ENCODE measurements at regions not wholly inside any gene's neighbourhood (a gene's known extent, or its start where the extent isn't known, plus 50 kb on each side); places are given as distances from the start of the nearest gene placed in this dataset.

- no peak overlapping the region for H3K4me2 ChIP-seq
- no peaks in the 10 kb centered on the region for H3K36me3 ChIP-seq
- no peaks in the 10 kb centered on the region for H3F3A ChIP-seq (ENCODE audit: low read depth)
- H4K20me1 ChIP-seq (ENCODE audit: low read depth), result no peaks in the 10 kb centered on the region
- Mint-ChIP-seq H3K9me3 (no peaks in the 10 kb centered on the region), H3K4me3 (no peak overlapping the region), H3K36me3 (no peaks in the 10 kb centered on the region), H3K27ac (no peak overlapping the region), H3K4me1 (peaks cover 40% of the 10 kb centered on the region), H3K27me3 (ENCODE audit: insufficient read depth, low read depth) (peaks cover 7% of the 10 kb centered on the region)
- no peak overlapping the region for H3K27ac ChIP-seq
- no peak overlapping the region for H2AFZ ChIP-seq (replicated peaks)
- TF ChIP-seq EZH2phosphoT487 (IDR thresholded peaks at IDR 0.05) (no peak), CTCF (IDR thresholded peaks at IDR 0.05) (no peak), EZH2 (IDR thresholded peaks at IDR 0.05) (no peak)
- no peak for DNase-seq (ENCODE audit: low spot score)
- H3K9me3 ChIP-seq (ENCODE audit: low read depth), result no peaks in the 10 kb centered on the region
- no peak overlapping the region for H3K4me3 ChIP-seq
- peaks cover 51% of the 10 kb centered on the region for H3K4me1 ChIP-seq
- no peak overlapping the region for H3K9ac ChIP-seq
- no peaks in the 10 kb centered on the region for H3K27me3 ChIP-seq
- H3K79me2 ChIP-seq (ENCODE audit: low read depth), result no peaks in the 10 kb centered on the region
Measured at GRCh38 chr5:125499636-125500332, 753.3 kb upstream of the ZNF608 start.

GRCh38 chr5:125501396-125501795 lies 755.0 kb upstream of the ZNF608 start:
- peaks cover 7% of the 10 kb centered on the region for H3K27me3 Mint-ChIP-seq (ENCODE audit: insufficient read depth, low read depth)
- Histone ChIP-seq H3K4me3 (no peak overlapping the region), H3F3A (ENCODE audit: low read depth) (no peaks in the 10 kb centered on the region), H3K36me3 (no peaks in the 10 kb centered on the region), H3K9ac (no peak overlapping the region), H4K20me1 (ENCODE audit: low read depth) (no peaks in the 10 kb centered on the region), H3K4me2 (no peak overlapping the region), H3K9me3 (ENCODE audit: low read depth) (no peaks in the 10 kb centered on the region), H3K27me3 (no peaks in the 10 kb centered on the region), H3K4me1 (peaks cover 46% of the 10 kb centered on the region), H2AFZ (replicated peaks) (peak overlapping the region; percentile 44), H3K27ac (no peak overlapping the region), H3K79me2 (ENCODE audit: low read depth) (no peaks in the 10 kb centered on the region)
- no peak for DNase-seq (ENCODE audit: low spot score)
- peaks cover 40% of the 10 kb centered on the region for H3K4me1 Mint-ChIP-seq
- no peaks in the 10 kb centered on the region for H3K9me3 Mint-ChIP-seq
- no peak overlapping the region for H3K27ac Mint-ChIP-seq
- no peaks in the 10 kb centered on the region for H3K36me3 Mint-ChIP-seq
- H3K4me3 Mint-ChIP-seq, result no peak overlapping the region
- no peak for TF ChIP-seq CTCF (IDR thresholded peaks at IDR 0.05)
- no peak for TF ChIP-seq EZH2phosphoT487 (IDR thresholded peaks at IDR 0.05)
- no peak for TF ChIP-seq EZH2 (IDR thresholded peaks at IDR 0.05)

- Histone ChIP-seq H3K4me1 (peaks cover 20% of the 10 kb centered on the region), H4K20me1 (ENCODE audit: low read depth) (no peaks in the 10 kb centered on the region), H3F3A (ENCODE audit: low read depth) (no peaks in the 10 kb centered on the region), H3K9me3 (ENCODE audit: low read depth) (no peaks in the 10 kb centered on the region), H3K79me2 (ENCODE audit: low read depth) (no peaks in the 10 kb centered on the region), H3K4me2 (no peak overlapping the region), H3K4me3 (no peak overlapping the region), H3K27ac (no peak overlapping the region), H3K36me3 (no peaks in the 10 kb centered on the region), H3K9ac (no peak overlapping the region), H2AFZ (replicated peaks) (no peak overlapping the region), H3K27me3 (no peaks in the 10 kb centered on the region)
- Mint-ChIP-seq H3K27ac (no peak overlapping the region), H3K27me3 (ENCODE audit: insufficient read depth, low read depth) (peaks cover 8% of the 10 kb centered on the region), H3K4me3 (no peak overlapping the region), H3K4me1 (peaks cover 22% of the 10 kb centered on the region), H3K9me3 (peaks cover 6% of the 10 kb centered on the region), H3K36me3 (peaks cover 2% of the 10 kb centered on the region)
- no peak for DNase-seq (ENCODE audit: low spot score)
- no peak for TF ChIP-seq EZH2 (IDR thresholded peaks at IDR 0.05)
- no peak for TF ChIP-seq EZH2phosphoT487 (IDR thresholded peaks at IDR 0.05)
- TF ChIP-seq CTCF (IDR thresholded peaks at IDR 0.05), result no peak
Measured at GRCh38 chr5:125503946-125504345, 757.5 kb upstream of the ZNF608 start.
